HCT116 (cell line): ENCODE measurements at regions not wholly inside any gene's neighbourhood (a gene's known extent, or its start where the extent isn't known, plus 50 kb on each side); places are given as distances from the start of the nearest gene placed in this dataset.

ENCODE experiments used
- ATAC-seq: fragments of 200-7000 bp; cut with Tn5 transposase; 2 replicates; pipeline ENCODE4 v1.9.1; 2020; ENCODE audit warnings: mild to moderate bottlenecking, moderate library complexity
- BruUV-seq: library from RNA; stranded (reverse); fragments of 400-500 nt; replicated peaks from 2 replicates; lab custom pipeline; 2021; lab: Mats Ljungman, UMichigan
- CTCF ChIA-PET: fragments of 300-600 bp; sonication (Branson Sonifier 250); formaldehyde crosslinking; loops from one replicate; lab custom pipeline; 2021; ENCODE audit warnings: antibody characterized with exemption; lab: Charles Lee
- POLR2A ChIA-PET: fragments of 300-600, 350-600 bp; sonication (Branson Sonifier 250); formaldehyde crosslinking; loops from one replicate; lab custom pipeline; 2021; ENCODE audit warnings: antibody characterized with exemption; lab: Charles Lee
- RAD21 ChIA-PET, 2 experiments: fragments of 300-600 bp; sonication (Branson Sonifier 250); formaldehyde crosslinking; loops; one replicate each; lab custom pipeline; 2023; ENCODE audit warnings: low total read pairs in 2 of 2; ENCODE audit not compliant: uncharacterized antibody in 2 of 2, unreplicated experiment in 2 of 2, low non-redundant PET in 1 of 2; lab: Charles Lee
- DNase-seq: peaks from one replicate; pipeline ENCODE4 v3.0.0-alpha.2; 2010; ENCODE audit warnings: low read depth, low spot score
- H2AFZ ChIP-seq: fragments of 200-600 bp; shearing (Covaris generic), sonication (generic); 2 replicates; pipeline ENCODE4 v1.6.1; 2017; ENCODE audit warnings: low read depth, mixed run types, mixed read lengths, antibody characterized with exemption, low read length; ENCODE audit not compliant: poor library complexity, severe bottlenecking
- H3K27ac ChIP-seq: 2 replicates; pipeline ENCODE4 v1.5.1; 2012; ENCODE audit warnings: low read depth, low read length
- H3K27me3 ChIP-seq: fragments of 200-600 bp; sonication (generic); 2 replicates; pipeline ENCODE4 v1.6.1; 2016; ENCODE audit warnings: mixed run types, low read length, mixed read lengths; ENCODE audit not compliant: insufficient read depth
- H3K36me3 ChIP-seq, 2 experiments: fragments of 200-500 bp in 1 of 2; fragments of 200-600 bp in 1 of 2; sonication (Bioruptor generic) in 1 of 2; sonication (generic) in 1 of 2; 2 replicates each; pipeline versions ENCODE4 v1.5.1 to v1.6.1; 2014 to 2016; ENCODE audit warnings: low read length in 2 of 2, inconsistent platforms in 1 of 2, mixed read lengths in 1 of 2, mixed run types in 1 of 2; ENCODE audit not compliant: insufficient read depth in 2 of 2, control insufficient read depth in 1 of 2
- H3K4me1 ChIP-seq, 2 experiments: fragments of 200-600 bp in 1 of 2; sonication (generic) in 1 of 2; 2 replicates each; pipeline versions ENCODE4 v1.5.1 to v1.6.1; 2012 to 2017; ENCODE audit warnings: low read length in 2 of 2, inconsistent platforms in 1 of 2, mild to moderate bottlenecking in 1 of 2, mixed read lengths in 1 of 2, mixed run types in 1 of 2, moderate library complexity in 1 of 2; ENCODE audit not compliant: insufficient read depth in 2 of 2, control insufficient read depth in 1 of 2
- H3K4me2 ChIP-seq: fragments of 200-600 bp; sonication (generic); 2 replicates; pipeline ENCODE4 v1.6.1; 2017; ENCODE audit warnings: mixed run types, low read length, mixed read lengths
- H3K4me3 ChIP-seq, 2 experiments: fragments of 200-600 bp in 1 of 2; sonication (generic) in 1 of 2; replicated peaks in 1 of 2; 2 replicates each; pipeline ENCODE4 v1.5.1; 2011 to 2016; ENCODE audit warnings: low read length in 2 of 2, control low read depth in 1 of 2, low read depth in 1 of 2, mild to moderate bottlenecking in 1 of 2, mixed read lengths in 1 of 2, mixed run types in 1 of 2
- H3K79me2 ChIP-seq: fragments of 200-600 bp; sonication (generic); 2 replicates; pipeline ENCODE4 v1.6.1; 2017; ENCODE audit warnings: mild to moderate bottlenecking, mixed run types, low read length, moderate library complexity, mixed read lengths; ENCODE audit not compliant: insufficient read depth
- H3K9ac ChIP-seq: fragments of 200-600 bp; sonication (generic); 2 replicates; pipeline ENCODE4 v1.6.1; 2016; ENCODE audit warnings: low read length, mixed read lengths
- H3K9me2 ChIP-seq: fragments of 200-600 bp; sonication (generic), shearing (Covaris generic); 2 replicates; pipeline ENCODE4 v1.6.1; 2017; ENCODE audit warnings: mixed run types, mild to moderate bottlenecking, moderate library complexity; ENCODE audit not compliant: insufficient read depth
- H3K9me3 ChIP-seq, 2 experiments: fragments of 200-500 bp in 1 of 2; fragments of 200-600 bp in 1 of 2; sonication (Bioruptor generic) in 1 of 2; sonication (generic) in 1 of 2; 2 replicates each; pipeline ENCODE4 v1.6.1; 2014 to 2017; ENCODE audit warnings: low read length in 2 of 2, mixed read lengths in 2 of 2, inconsistent platforms in 1 of 2, low read depth in 1 of 2, mild to moderate bottlenecking in 1 of 2, mixed run types in 1 of 2, moderate library complexity in 1 of 2; ENCODE audit not compliant: control insufficient read depth in 1 of 2, insufficient read depth in 1 of 2
- H4K20me1 ChIP-seq: fragments of 200-600 bp; sonication (generic), shearing (Covaris generic); 2 replicates; pipeline ENCODE4 v1.6.1; 2017; ENCODE audit warnings: mixed run types, mild to moderate bottlenecking, moderate library complexity; ENCODE audit not compliant: insufficient read depth
- CBX3 ChIP-seq: IDR thresholded peaks from 2 replicates; pipeline ENCODE4 v1.6.1; 2012; ENCODE audit warnings: low read depth
- CEBPB ChIP-seq: IDR thresholded peaks from 2 replicates; pipeline ENCODE4 v1.6.1; 2012; ENCODE audit warnings: low read depth
- ELF1 ChIP-seq: IDR thresholded peaks from 2 replicates; pipeline ENCODE4 v1.6.1; 2012; ENCODE audit warnings: low read depth, borderline replicate concordance
- EZH2phosphoT487 ChIP-seq: fragments of 200-600 bp; IDR thresholded peaks from 2 replicates; pipeline ENCODE4 v1.6.1; 2018; ENCODE audit warnings: antibody characterized with exemption, borderline replicate concordance
- JUND ChIP-seq: IDR thresholded peaks from 2 replicates; pipeline ENCODE4 v1.6.1; 2012
- POLR2A ChIP-seq: IDR thresholded peaks from 2 replicates; pipeline ENCODE4 v1.7.0; 2011; ENCODE audit warnings: borderline replicate concordance; ENCODE audit not compliant: insufficient read depth, insufficient read length; ENCODE audit errors: extremely low read depth
- POLR2AphosphoS5 ChIP-seq: IDR thresholded peaks from 2 replicates; pipeline ENCODE4 v1.6.1; 2011; ENCODE audit warnings: mild to moderate bottlenecking, low read depth, low read length, moderate library complexity
- RAD21 ChIP-seq: IDR thresholded peaks from 2 replicates; pipeline ENCODE4 v1.6.1; 2012; ENCODE audit warnings: low read depth, mild to moderate bottlenecking
- SIN3A ChIP-seq: IDR thresholded peaks from 2 replicates; pipeline ENCODE4 v1.6.1; 2012; ENCODE audit warnings: low read depth
- SP1 ChIP-seq: IDR thresholded peaks from 2 replicates; pipeline ENCODE4 v1.6.1; 2012; ENCODE audit warnings: low read depth
- ZBTB33 ChIP-seq: IDR thresholded peaks from 2 replicates; pipeline ENCODE4 v1.6.1; 2011; ENCODE audit warnings: mild to moderate bottlenecking, low read length, moderate library complexity; ENCODE audit not compliant: insufficient replicate concordance; ENCODE audit errors: extremely low read depth
- ZFX ChIP-seq: fragments of 450-650 bp; IDR thresholded peaks from 2 replicates; pipeline ENCODE4 v1.6.1; 2017
- intact Hi-C: fragments of 100-400 bp; cut with micrococcal nuclease; formaldehyde crosslinking; loops from 2 replicates; pipeline ENCODE4 v1.10.0; 2022
- TF ChIP-seq, protein P1 (sequence below), 3 experiments: fragments of 200-600 bp in 1 of 3; sonication (generic) in 1 of 3; IDR thresholded peaks in 2 of 3; conservative IDR thresholded peaks in 1 of 3; 2 replicates each; pipeline ENCODE4 v1.5.1; 2012 to 2017; ENCODE audit warnings: low read depth in 2 of 3, low read length in 2 of 3, antibody characterized with exemption in 1 of 3, borderline replicate concordance in 1 of 3, control low read depth in 1 of 3, mild to moderate bottlenecking in 1 of 3, mixed read lengths in 1 of 3, mixed run types in 1 of 3, moderate library complexity in 1 of 3; ENCODE audit not compliant: insufficient read depth in 1 of 3
- TF ChIP-seq, protein P2 (sequence below): IDR thresholded peaks from 2 replicates; pipeline ENCODE4 v1.6.1; 2012

- no peaks in the 10 kb centered on the region for H4K20me1 ChIP-seq
- H3K9me3 ChIP-seq = no peaks in the 10 kb centered on the region
- no peak overlapping the region for H3K4me3 ChIP-seq
- BruUV-seq = no TSS peak
- H3K4me1 ChIP-seq = no peaks in the 10 kb centered on the region
- no peak for DNase-seq
- no peak for TF ChIP-seq POLR2A
- TF ChIP-seq SP1 = no peak
- TF ChIP-seq EZH2phosphoT487 = no peak
- TF ChIP-seq, protein P1, sequence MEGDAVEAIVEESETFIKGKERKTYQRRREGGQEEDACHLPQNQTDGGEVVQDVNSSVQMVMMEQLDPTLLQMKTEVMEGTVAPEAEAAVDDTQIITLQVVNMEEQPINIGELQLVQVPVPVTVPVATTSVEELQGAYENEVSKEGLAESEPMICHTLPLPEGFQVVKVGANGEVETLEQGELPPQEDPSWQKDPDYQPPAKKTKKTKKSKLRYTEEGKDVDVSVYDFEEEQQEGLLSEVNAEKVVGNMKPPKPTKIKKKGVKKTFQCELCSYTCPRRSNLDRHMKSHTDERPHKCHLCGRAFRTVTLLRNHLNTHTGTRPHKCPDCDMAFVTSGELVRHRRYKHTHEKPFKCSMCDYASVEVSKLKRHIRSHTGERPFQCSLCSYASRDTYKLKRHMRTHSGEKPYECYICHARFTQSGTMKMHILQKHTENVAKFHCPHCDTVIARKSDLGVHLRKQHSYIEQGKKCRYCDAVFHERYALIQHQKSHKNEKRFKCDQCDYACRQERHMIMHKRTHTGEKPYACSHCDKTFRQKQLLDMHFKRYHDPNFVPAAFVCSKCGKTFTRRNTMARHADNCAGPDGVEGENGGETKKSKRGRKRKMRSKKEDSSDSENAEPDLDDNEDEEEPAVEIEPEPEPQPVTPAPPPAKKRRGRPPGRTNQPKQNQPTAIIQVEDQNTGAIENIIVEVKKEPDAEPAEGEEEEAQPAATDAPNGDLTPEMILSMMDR (IDR thresholded peaks at IDR 0.05 in 2 of 3, conservative IDR thresholded peaks at IDR 0.05 in 1 of 3; ENCODE audit: borderline replicate concordance in 1 of 3, insufficient read depth in 1 of 3, low read depth in 2 of 3, low read length in 2 of 3) = no peak
- TF ChIP-seq POLR2AphosphoS5 = no peak
- no peak for TF ChIP-seq RAD21
- TF ChIP-seq, protein P2, sequence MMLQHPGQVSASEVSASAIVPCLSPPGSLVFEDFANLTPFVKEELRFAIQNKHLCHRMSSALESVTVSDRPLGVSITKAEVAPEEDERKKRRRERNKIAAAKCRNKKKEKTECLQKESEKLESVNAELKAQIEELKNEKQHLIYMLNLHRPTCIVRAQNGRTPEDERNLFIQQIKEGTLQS = no peak
- TF ChIP-seq CBX3 = no peak
- no peak for TF ChIP-seq JUND
- no peak for TF ChIP-seq CEBPB
- ChIA-PET CTCF (no interaction called here), POLR2A (no interaction called here), RAD21 (no interaction called here)
- H3K27me3 ChIP-seq = peaks cover 12% of the 10 kb centered on the region; the same call in 1 of the 2 replicates
- no peaks in the 10 kb centered on the region for H3K79me2 ChIP-seq
- H2AFZ ChIP-seq = no peak overlapping the region
- H3K27ac ChIP-seq = no peak overlapping the region
- H3K4me2 ChIP-seq = no peak overlapping the region
- H3K36me3 ChIP-seq = no peaks in the 10 kb centered on the region
- ATAC-seq = no peak
- no peaks in the 10 kb centered on the region for H3K9me2 ChIP-seq
- intact Hi-C loops = no loop called here
- H3K9ac ChIP-seq = no peak overlapping the region
Measured at GRCh38 chr9:7542693-7543092, 256.9 kb downstream of the DMAC1 start.

DNA sequence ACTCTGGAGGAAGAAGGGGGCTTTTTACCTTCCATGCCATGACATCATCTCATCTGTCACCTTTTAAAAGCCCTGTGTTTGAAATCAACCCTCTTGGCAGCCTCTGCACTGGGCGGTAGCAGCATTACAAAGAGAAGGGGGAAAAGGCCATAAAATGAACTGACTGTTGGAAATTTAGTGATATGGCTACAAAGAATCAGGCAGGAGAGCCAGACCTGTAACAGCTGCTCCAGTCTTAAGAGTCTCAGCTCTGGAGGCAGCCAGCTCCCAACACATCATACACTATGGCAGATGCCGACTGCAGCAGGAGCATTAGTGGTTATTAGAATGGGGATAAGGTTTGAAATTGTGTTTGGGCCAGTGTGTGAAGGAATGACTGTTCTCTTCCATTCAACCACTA, 257.5 kb downstream of the DMAC1 start:
- H3K9me2 ChIP-seq = no peaks in the 10 kb centered on the region
- H2AFZ ChIP-seq = no peak overlapping the region
- no peaks in the 10 kb centered on the region for H3K4me1 ChIP-seq
- no peak overlapping the region for H3K4me3 ChIP-seq
- H3K27ac ChIP-seq = no peak overlapping the region
- H4K20me1 ChIP-seq = no peaks in the 10 kb centered on the region
- ATAC-seq = no peak
- ChIA-PET POLR2A (no interaction called here), RAD21 (no interaction called here), CTCF (no interaction called here)
- H3K27me3 ChIP-seq = peaks cover 12% of the 10 kb centered on the region; the same call in 1 of the 2 replicates
- no TSS peak for BruUV-seq
- DNase-seq = no peak
- no peak overlapping the region for H3K4me2 ChIP-seq
- no peaks in the 10 kb centered on the region for H3K79me2 ChIP-seq
- H3K36me3 ChIP-seq = no peaks in the 10 kb centered on the region
- no peak overlapping the region for H3K9ac ChIP-seq
- H3K9me3 ChIP-seq = no peaks in the 10 kb centered on the region
- no peak for TF ChIP-seq ELF1
- TF ChIP-seq, protein P2 = no peak
- TF ChIP-seq SIN3A = no peak
- no peak for TF ChIP-seq JUND
- no peak for TF ChIP-seq POLR2AphosphoS5
- no peak for TF ChIP-seq ZBTB33
- no peak for TF ChIP-seq ZFX
- no peak for TF ChIP-seq CEBPB
- no peak for TF ChIP-seq CBX3
- intact Hi-C loops = no loop called here
